C1 segment of cervical spinal cord (tissue), 14 donors: ENCODE measurements at regions not wholly inside any gene's neighbourhood (a gene's known extent, or its start where the extent isn't known, plus 50 kb on each side); places are given as distances from the start of the nearest gene placed in this dataset.
"Not testable (repeated sequence)": the region's sequence is repeated elsewhere in the genome, so short reads cannot be mapped to it uniquely, and the experiment has no call there.

Experiments used
- DNase-seq, 14 donors: peaks; one replicate each; lab custom pipeline; 2025; lab: John Stamatoyannopoulos, UW

DNA sequence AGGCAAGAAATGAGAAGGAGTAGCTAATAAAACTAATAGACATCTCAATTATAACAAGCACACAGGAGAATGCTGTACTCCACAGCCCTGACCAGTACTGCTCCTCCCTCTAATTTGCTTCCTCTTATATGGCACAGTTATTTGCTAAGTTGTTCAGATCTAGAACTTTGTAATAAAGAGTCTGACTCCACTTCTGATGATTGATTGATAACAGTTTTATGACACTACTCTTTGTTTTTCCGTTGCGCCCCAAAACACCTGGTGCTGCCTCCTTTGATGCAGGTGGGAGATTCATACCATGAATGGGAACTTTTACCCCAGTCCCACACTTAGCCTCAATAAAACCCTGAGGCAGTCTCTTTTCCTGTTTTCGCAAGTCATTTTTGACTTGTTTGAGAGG, 777.7 kb downstream of the GBE1 start:
- DNase-seq = no peak

DNA sequence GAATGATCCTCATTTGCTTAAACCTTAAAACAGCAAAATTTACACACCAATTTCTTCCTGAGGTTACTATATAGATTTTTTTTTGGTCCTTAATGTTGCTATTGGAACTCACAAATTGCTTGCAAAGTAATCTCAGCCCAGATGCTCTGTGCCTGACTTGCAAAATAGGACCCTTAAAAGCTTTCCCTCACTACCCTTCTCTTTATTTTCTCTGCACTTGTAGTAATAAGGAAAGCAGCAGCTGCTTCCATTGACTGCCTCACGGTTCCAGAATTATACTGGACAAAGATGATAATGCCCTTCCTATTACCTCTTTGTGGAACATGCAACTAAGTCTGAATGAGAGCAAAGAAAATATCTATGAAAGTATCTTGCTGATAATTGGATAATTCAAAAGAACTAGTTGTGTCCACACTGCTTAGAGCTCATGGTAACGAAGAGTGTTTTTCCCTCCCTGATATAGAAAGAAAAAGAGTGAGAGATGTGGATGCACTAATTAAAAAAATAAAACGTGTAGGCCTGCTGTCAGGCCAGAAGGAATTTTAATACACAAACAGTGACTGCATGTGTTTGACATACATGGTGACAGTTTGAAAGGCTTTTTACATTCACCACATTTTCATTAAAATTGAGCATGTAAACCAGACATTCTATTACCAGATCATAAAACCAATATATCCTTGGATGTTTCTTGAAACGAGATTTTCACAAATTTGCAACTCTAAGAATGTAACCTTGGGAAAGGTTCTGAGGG, 783.1 kb downstream of the GBE1 start:
- DNase-seq = no peak

DNA sequence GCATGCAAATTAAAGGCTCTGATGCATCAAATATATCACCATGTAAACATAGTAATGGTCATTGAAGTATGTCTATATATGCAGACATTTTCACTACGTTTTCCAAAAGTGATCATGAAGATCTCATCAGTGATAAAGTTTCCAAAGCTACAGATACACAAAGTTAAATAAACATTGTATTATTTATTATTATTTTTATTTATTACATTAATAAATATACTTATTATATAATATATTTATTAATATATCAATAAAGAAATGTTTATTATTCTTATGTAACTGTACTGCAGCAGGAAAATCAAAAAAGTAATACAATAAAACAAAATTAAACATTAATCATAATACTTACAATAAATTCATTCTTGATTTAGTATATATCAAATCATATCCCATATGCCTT, 791.2 kb downstream of the GBE1 start:
- DNase-seq = no peak

DNA sequence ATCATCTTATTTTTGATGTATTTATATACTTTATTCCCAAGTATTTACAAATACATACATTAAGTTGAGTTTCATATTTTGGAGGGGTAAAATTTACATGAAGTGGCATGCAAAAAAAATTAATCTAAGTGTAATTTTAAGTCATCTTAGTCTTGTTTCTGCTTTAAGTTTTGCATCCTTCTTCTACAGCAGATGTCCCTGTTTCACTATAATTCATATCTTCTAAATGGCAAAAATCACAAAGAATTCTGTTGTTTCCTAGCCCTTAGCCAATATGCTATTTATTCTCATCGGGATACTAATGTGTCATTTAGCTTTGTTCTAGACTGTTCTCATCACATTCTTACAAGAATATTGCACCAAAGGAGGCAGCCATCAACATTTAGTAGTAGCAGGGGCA, 831.9 kb downstream of the GBE1 start:
- DNase-seq = no peak

DNA sequence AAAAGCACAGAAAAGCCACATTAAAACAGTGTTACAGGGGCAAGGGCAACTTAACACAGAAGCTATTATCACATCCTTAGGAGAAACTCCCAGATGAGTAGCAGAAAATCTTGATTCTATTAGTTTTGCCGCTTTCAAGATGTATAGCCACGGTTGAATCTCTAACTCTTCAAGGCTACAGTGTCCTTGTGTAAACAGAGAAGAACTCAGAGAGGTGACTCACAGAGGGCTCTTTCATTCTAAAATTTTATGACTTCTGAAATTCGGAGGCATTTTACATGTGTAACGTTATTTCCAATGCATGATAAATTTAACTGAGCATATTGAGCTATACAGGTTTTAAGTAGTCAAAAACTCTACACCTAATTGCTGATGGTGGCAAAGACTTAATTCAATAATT, 846.6 kb downstream of the GBE1 start:
- DNase-seq = no peak

DNA sequence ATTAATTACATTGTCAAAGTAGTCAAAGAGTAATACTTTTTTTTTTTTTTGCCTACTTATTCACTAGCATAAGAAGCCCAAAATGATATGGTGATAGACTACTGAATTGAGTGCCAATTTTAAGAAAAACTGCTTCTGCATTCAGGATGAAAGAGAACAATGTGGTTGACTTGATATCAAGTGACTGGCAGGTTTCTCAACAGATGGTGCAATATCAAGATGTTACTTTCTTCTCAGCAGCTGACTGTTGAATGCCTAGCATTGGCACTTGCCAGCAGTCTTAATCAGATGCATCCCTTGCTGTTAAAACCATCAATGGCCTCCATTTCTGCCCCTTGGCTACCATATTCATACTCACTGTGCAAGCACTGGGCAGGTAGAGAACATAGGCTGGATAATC, 863.2 kb downstream of the GBE1 start:
- no peak for DNase-seq

DNA sequence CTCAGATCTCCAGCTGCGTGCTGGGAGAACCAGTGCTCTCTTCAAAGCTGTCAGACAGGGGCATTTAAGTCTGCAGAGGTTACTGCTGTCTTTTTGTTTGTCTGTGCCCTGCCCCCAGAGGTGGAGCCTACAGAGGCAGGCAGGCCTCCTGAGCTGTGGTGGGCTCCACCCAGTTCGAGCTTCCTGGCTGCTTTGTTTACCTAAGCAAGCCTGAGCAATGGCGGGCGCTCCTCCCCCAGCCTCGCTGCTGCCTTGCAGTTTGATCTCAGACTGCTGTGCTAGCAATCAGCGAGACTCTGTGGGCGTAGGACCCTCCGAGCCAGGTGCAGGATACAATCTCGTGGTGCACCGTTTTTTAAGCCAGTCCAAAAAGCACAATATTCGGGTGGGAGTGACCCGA, 864.4 kb downstream of the GBE1 start:
- not testable (repeated sequence) for DNase-seq

DNA sequence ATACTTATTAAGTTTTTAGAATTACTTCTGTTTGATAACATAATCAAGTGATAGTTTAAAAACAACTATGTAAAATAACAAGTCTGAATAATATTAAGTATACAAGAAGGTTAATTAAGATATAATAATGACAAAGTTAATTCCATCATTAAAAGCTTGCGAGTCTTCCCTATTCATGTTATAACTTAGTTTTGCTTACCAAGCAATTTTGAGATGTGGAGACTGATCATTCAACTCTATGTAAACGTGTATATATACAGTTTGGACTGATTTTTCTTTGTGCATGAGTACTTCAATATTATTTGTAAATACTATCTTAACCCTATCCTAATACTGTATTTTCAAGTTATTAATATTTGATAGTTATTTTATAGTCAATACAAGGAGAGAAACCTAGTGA, 870.9 kb downstream of the GBE1 start:
- no peak for DNase-seq

DNA sequence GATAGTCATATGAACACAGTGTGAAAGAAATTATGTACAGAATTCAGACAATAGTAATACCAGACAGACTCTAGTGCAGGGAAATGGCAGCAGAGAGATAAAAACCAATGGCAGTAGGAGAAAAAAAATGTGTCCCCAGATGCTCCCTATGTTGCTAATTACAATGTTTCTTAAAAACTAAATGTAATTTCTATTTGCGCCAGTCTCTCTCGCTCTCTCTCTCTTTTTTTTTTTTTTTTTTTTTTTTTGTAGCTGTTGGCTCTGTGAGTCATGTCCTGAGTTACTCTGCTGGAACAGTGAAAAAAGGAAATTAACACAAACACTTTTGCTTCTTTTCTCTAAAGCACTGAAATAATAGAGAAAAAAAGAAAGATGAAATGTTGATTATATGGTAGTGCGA, 871.9 kb downstream of the GBE1 start:
- no peak for DNase-seq

DNA sequence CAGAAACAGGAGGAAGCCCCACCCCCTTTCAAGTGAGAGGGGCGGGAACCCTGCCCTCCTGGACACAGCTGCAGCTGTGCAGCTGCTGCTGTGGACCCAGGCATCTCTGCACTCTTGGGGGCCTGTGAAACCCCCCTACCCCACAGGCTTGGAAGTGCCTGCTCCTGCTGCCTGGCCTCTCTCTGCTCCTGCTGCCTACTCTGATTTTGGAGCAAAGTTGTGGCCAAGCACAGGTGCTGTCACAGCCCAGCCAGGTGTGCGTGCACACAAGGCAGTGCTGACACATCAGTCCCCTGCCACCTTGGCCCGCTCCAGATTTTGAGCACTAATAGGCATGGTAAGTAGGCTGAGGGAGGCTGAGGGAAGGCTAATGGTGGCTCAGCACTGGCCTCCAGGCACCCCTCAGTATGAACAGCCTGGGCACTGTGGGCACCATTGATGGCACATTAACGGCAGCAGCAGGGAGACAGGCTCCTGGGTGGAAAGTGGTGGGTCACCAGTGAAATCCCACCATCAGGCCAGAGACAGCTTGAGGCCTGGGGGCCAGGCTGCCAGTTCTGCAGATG, 890.9 kb downstream of the GBE1 start:
- DNase-seq = no peak

DNA sequence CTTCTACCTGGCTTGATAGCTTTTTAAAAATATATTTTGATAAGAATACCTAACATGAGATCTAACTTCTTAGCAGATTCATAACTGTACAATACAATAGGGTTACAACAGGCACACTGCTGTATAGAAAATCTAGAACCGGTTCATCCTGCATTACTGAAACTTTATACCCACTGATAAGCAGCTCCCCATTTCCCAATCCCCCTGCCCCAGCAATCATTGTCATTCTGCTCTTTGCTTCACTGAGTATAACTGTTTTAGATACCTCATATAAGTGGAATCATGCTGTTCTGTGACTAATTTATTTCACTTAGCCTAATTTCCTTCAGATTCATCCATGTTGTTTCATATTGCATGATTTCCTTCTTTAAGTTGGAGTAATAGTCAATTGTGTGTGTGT, 906.0 kb downstream of the GBE1 start:
- DNase-seq = no peak

DNA sequence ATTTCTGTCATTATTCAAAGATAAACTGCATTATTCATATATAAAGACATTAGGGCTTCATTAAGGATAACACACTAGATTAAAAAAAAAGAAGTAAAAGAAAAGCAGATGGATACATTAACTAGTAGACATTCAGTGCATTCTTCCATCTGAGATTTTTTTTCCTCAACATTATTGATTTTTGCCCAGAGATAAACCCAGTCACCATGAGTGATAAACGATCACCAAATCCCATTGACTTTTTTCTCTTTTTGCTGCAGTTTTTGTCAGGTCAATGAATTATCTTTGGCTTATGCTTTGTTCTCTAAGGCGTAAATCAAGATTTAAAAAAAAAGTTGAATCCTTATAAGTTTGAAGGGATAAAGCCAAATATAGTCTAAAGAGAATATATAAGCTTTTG, 925.0 kb downstream of the GBE1 start:
- no peak for DNase-seq

DNA sequence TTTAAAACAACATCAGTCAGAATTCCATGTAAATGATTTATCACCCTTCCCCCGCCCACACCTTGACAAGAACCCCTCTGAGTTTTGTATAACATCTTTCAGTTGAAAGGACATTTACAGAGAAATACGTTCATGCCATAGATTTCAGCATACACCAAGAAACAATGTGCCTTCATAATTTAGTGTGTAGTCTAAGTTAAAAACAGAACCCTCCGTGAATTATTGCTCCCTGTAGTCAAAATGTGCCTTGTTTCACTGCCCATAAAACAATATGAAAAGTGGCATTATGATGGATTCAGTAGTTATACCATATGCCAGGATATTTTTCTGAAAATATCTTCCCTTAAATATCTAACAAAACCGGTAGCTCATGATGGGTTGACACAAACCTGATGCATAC, 953.9 kb downstream of the GBE1 start:
- no peak for DNase-seq

DNA sequence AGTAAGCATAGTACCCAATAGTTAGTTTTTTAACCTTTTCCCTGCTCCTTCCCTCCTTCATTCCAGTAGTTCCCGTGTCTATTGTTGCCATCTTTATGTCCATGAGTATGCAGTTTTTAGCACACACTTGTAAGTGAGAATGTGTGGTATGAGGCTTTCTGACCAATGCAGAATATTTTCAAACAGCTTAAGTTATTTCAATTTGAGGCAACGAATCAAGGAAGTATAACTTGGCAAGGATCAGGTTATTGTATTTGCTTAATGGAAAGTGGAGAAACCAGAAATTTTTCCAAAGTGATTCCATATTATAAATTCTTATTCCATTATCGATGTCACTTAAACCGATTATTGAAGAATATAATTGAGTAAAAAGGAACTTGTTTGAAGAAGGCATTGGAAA, 954.8 kb downstream of the GBE1 start:
- no peak for DNase-seq

DNA sequence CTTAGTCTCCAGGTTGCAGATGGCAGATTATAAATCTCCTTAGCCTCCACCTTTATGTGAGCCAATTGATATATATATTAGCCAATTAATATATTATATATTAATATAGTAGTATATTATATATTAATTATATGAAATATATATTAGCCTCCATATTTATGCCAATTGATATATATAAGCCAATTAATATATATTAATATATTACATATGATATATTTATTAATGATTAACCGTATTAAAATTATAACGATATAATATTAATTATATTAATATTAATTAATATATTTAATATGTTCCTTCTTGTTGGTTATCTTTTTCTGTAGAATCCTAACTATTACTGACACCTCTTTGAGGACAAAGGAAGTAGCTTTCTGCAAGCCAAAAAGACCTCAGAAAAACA, 972.5 kb downstream of the GBE1 start:
- DNase-seq = no peak

DNA sequence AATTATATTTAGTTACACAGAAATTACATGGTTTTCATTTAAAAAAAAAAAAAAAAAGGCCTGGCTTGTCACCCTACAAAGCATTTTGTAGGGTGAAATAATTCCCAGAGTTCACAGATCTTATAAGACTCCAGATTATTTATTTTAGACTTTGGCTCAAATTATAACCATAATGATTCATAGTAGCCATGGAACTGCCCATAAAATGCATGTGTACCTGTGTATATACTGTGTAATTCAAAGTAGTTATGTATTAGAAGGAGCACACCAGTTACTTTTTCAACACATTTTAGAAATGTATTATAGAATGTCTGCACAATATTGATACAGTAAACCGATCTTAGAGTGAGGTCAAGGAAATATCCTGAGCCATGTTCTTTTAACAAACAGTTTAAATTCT, 975.6 kb downstream of the GBE1 start:
- no peak for DNase-seq

DNA sequence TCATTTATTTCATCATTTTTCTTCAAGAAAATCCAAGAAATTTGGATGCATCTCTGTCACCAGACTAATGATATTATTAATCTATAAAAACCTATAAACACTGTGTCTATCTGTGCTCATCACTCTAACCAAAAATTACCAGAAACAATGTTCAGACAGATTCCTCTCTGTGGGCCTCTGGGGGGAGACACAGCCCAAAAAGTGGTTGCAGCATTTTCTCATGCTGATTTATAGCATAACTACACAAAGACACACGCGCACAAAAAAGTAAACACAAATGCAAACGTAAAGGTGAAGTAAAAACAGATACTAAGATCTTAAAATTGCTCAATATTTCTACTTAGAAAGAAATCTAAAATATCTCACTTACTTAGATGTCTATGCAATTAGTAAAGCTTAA, 976.0 kb downstream of the GBE1 start:
- no peak for DNase-seq

DNA sequence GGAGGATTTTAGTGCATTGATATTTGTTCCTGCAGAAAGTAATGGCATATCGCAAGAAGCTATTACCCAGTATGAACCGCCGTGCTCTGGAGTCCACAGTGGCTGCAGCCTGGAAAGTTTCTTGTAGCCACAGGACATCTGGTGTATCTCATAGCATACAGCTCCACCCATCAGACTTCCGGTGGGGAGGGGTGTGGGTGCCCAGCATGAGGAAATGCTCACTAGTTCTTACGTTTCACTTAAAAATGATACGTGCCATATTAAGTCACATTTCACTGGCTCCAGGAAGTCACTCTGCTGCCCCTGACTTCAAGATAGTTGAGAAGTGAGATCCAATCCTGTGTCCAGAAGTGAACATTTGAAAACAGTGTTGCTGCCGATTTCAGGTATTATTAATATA, 990.4 kb downstream of the GBE1 start:
- no peak for DNase-seq

DNA sequence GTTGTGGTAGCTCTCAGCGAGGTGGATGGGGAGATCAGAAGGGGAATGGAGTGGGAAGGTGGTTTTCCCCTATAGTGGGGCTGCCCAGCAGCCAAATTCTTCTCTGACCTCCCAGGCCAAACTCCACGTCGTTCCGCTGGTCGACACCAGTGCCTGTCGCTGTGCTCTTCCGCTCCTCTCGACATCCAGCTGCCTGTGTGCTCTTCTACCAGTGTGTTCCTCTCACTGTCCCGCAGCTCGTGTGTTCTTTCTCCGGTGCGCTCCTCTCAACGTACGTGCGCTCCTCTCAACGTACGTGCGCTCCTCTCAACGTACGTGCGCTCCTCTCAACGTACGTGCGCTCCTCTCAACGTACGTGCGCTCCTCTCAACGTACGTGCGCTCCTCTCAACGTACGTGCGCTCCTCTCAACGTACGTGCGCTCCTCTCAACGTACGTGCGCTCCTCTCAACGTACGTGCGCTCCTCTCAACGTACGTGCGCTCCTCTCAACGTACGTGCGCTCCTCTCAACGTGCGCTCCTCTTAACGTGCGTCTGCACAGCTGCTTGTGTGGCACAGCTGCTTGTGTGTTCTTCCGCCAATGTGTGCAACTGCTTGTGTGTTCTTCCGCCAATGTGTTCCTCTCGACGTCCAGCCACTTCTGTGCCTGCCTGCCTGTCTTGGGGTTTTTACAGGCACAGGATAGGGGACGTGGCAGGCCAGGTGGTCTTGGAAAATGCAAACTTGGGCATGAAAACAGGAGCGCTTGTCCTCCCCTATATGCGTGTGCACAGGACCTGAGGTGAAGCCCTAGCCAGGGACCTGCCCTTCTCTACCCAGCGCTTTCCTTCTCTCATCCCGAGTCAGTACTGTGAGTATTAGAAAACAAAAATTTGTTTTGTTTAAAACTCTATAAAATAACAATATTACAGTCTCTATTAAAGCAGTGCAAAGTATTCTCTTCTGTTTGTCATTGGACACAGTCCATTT, 991.1 kb downstream of the GBE1 start:
- DNase-seq = no peak

DNA sequence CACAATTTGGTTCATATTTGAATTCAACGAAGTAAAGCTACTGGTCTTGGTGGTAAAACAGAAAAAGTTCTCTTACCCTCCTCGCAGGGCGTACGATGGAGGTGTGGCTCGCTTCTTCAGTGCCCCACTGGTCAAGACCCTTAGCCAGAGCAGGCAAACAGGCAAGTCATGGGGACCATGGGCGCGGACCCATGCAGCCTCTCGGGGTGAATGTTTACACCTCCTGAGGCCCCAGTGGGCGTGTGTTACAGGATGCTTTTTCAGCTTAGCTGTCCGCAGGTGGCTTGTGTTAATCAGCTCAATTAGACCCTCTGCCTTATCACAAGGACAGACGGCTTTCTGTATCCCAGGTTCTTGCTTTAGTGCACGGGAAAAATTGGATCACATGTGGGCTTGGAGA, 991.8 kb downstream of the GBE1 start:
- DNase-seq = no peak

DNA sequence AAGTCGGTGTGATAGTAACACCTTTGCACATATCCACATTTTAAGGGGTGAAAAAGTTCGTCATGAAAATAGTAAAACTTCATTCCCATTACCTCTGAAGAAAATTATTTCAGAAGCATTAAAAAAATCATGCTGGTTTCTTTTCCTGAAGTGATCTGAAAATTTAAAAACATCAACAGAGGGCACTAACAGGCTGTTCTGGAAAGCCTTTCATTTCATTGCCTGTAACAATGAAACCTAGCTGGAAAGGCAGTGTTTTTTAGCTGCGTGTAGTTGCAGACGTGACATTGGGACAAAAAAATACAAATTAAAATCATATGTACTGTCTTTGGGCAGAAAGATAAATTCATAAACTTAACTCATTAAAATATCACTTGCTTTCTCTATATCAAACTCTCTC, 993.8 kb downstream of the GBE1 start:
- DNase-seq = no peak

DNA sequence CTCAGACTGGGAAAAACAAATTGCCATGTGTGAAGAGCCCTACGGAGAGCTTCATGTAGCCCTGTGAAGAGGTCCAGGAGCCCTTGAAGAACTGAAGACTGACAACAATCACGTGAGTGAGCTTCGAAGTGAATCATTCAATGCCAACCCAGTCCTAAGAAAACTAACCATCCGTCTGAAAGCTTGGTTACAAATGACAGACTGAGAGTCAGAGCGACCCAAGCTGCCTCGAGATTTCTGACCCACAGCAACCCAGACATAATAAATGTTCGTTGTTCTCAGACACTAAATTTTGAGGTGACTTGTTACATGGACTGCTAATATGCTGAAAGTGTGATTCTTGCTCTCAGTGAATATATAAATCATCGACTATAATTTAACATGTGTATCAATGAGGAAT, 987.2 kb upstream of the ROBO1 start:
- DNase-seq = no peak

DNA sequence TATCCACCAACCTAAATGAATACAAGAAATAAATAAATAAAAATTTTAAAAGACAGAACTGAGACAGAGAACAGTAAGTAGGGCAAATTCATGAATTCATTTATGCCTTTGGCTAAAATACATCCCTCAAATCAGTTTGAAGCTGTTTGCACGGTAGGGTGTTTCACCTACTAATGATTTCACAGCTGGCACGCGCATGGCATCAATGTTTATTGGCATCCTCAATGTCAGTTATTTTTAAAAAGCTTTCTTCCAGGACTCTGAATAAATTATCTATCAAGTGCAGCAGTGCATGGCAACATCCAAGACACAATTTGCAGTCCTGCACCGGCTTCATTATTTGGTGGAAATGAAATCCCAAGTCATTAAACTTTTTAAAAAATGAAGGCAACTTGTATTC, 985.2 kb upstream of the ROBO1 start:
- DNase-seq = no peak
